HG03354 (cell line): ENCODE measurements at regions not wholly inside any gene's neighbourhood (a gene's known extent, or its start where the extent isn't known, plus 50 kb on each side); places are given as distances from the start of the nearest gene placed in this dataset.
"Not testable (repeated sequence)": the region's sequence is repeated elsewhere in the genome, so short reads cannot be mapped to it uniquely, and the experiment has no call there.

Experiments used
- ATAC-seq: cut with Tn5 transposase; IDR thresholded peaks from one replicate; pipeline ENCODE4 v1.9.1; 2021; ENCODE audit warnings: mild to moderate bottlenecking; ENCODE audit not compliant: unreplicated experiment, poor library complexity, severe bottlenecking

- ATAC-seq = not testable (repeated sequence)
These were observed 295.9 kb upstream of the ADGRL2 start for GRCh38 chr1:81504820-81505219.

GRCh38 chr1:81502705-81503104 is 298.0 kb upstream of the ADGRL2 start:
- ATAC-seq = not testable (repeated sequence)

GRCh38 chr1:81501485-81501884 is 299.2 kb upstream of the ADGRL2 start:
- ATAC-seq = not testable (repeated sequence)

- ATAC-seq = no peak
These were observed 301.2 kb upstream of the ADGRL2 start for GRCh38 chr1:81499487-81499886.

DNA sequence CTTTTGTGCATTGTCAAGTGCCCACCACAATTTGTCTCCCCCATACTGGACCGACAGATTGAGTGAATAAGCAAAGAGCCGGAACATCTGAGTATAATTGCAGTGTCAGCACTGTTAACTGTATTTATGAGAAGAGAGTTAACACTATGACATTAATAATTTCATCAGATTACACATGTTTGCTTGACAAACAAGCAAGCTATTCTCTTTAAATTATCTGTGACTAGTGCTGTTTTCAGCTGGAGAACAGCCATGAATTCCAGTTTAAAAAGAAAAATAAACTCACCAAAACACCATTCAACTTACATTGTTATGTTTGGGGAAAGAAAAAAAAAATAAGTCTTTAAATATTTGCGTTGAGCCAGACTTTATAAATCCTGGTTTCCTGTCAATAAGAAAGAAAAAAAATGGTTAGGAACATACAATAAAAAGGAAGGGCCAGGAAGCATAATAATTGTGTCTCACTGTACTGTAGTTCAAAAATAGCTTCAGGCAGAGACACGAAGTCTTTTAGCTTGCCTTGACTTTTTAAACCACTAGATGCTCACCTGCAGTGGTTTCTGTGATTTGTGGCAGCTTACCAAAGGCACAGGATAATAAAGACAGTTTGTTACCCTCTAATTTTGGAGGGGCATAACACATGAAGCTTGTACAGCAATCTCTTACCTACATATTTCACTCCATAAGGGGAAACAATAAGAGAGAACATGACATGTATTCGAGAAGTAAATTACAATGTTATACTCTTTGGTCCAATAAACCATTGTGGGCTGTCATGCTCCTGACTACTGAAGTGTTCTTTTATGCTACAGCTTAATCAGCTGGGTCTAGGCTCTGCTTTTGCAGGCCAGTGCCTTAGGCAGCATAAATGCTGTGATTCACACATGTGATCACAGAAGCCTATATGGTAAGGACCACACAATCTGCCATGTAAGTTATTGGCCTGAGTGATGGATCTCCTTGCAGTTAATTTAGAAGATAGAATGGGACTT is 302.0 kb upstream of the ADGRL2 start:
- no peak for ATAC-seq

DNA sequence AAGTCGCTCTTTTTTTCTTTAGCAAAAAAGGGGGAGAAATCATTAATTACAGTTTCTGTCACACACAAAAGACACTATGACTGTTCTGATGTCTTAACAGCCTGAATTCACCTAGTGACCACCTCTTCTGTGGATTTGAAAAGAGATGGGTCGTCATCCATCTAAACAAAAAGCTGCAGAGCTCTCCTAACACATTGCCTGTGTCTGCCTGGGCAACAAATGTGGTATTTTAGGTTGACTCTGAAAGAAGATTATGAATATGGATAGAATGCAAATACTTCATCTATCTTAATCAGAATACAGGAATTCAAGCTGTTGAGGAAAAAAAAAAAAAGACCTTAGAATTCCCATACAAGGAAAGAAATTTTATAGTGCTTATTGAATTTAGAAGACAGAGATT is 304.4 kb upstream of the ADGRL2 start:
- no peak for ATAC-seq

DNA sequence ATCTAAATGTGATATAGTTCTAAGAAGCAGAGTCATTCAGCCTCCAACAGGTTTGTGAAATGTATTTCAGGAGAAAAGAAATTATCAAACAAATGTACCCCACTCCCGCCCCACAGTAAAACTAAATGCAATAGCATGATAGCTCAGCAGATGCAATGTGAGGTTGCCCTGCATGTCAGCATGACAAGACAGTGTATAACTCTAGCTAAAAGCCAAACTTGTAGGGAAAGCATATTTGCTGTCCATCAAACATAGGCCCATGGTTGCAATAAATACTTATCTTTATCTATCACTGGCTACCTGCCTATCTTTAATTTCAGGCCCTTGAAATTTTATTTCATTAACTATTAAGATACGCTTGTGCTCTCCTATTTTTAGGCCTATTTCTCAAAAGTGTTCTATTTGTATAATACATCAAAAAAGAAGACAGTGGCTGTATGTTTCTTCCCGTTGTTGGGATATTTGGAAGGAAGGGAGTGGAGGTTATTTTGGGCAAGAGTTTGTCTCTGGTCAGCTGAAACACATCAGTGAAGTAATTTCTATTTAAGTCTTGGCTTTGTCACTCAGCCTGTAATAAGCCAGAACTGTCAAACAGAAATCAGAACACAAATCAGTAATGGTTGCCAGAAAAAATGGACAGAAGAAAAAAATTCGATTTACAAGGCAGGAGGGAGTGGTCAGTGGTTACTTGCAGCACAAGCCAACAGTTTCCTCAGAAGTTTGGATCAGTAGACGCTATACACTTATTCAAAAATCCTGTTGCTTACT is 307.4 kb upstream of the ADGRL2 start:
- ATAC-seq = no peak

DNA sequence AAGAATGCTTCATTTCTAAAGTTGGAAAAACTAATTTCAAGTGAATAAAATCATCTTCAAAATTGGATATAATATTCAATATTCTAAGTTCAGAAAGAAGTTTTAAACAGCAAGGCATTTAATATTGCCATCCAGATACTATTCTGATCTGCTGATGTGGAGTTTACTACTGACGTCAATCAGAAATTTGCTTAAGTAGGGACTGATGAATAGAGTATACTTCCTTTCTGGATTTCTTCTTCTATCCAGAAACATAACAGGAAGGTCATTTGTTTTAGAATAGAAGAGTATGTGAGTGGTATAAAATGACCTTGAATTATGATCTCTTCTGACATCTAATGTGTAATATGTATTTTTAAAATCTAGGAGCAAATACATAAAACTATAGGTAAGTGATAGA is 308.1 kb upstream of the ADGRL2 start:
- no peak for ATAC-seq

DNA sequence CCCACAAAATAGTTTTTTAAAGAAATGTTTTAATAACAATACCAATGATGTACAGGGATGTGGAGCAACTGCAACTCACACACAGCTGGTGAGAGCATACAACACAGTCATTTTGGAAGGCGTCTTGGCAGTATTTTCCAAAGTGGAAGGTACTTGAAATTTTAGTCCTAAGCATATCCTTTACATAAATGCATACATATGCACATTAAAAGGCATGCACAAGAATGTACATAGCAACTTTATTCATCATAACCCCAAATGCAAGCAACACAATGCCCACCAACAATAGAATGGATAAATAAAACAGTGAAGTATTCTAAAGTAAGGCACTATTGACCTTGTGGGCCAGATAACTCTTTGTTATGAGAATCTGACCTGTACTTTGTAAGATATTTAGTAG is 310.1 kb upstream of the ADGRL2 start:
- ATAC-seq = no peak

GRCh38 chr1:81489372-81489934 is 311.3 kb upstream of the ADGRL2 start:
- ATAC-seq = no peak

- no peak for ATAC-seq
These were observed 316.4 kb upstream of the ADGRL2 start for GRCh38 chr1:81484284-81484683.

- ATAC-seq = no peak
These were observed 322.5 kb upstream of the ADGRL2 start for GRCh38 chr1:81478219-81478618.

GRCh38 chr1:81477710-81478109 is 323.0 kb upstream of the ADGRL2 start:
- no peak for ATAC-seq

DNA sequence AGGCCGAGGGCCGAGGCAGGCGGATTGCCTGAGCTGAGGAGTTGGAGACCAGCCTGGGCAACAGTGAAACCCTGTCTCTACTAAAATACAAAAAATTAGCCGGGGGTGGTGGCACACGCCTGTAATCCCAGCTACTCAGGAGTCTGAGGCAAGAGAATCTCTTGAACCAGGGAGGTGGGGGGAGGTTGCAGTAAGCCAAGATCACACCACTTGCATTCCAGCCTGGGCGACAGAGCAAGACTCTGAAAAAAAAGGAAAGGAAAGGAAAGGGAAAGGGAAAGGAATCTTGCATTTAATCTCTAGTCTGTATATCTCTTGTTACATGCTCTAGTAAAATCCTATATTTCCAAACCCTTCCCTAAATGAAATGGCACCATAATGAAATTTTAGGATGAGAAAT is 328.3 kb upstream of the ADGRL2 start:
- ATAC-seq = no peak

GRCh38 chr1:81471255-81471654 is 329.5 kb upstream of the ADGRL2 start:
- ATAC-seq = no peak

- no peak for ATAC-seq
These were observed 330.5 kb upstream of the ADGRL2 start for GRCh38 chr1:81470275-81470674.

GRCh38 chr1:81467383-81467782 is 333.4 kb upstream of the ADGRL2 start:
- ATAC-seq = no peak

- no peak for ATAC-seq
These were observed 333.8 kb upstream of the ADGRL2 start for GRCh38 chr1:81466961-81467360.

- no peak for ATAC-seq
These were observed 336.5 kb upstream of the ADGRL2 start for GRCh38 chr1:81463936-81464837.

GRCh38 chr1:81459043-81459442 is 341.7 kb upstream of the ADGRL2 start:
- no peak for ATAC-seq
